ENCODE measurements at regions not wholly inside any gene's neighbourhood (a gene's known extent, or its start where the extent isn't known, plus 50 kb on each side); places are given as distances from the start of the nearest gene placed in this dataset.

DNA sequence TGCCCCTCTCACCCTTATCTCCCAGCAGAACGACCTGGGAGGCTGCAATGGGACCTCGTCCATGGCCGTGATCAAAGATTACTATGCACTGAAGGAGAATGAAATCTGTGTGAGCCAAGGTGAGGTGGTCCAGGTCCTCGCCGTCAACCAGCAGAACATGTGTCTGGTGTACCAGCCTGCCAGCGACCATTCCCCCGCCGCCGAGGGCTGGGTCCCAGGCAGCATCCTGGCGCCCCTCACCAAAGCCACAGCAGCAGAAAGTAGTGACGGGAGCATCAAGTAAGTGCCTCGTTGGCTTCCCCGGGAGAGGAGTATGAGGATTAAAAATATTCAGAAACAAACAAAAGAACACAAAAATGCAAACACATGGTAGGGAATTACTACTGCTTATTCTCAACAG is 55.9 kb upstream of the UMPS start:
- no peak for DNase-seq

- no peak for DNase-seq
These were observed 54.0 kb upstream of the UMPS start for GRCh38 chr3:124676236-124676635.

DNA sequence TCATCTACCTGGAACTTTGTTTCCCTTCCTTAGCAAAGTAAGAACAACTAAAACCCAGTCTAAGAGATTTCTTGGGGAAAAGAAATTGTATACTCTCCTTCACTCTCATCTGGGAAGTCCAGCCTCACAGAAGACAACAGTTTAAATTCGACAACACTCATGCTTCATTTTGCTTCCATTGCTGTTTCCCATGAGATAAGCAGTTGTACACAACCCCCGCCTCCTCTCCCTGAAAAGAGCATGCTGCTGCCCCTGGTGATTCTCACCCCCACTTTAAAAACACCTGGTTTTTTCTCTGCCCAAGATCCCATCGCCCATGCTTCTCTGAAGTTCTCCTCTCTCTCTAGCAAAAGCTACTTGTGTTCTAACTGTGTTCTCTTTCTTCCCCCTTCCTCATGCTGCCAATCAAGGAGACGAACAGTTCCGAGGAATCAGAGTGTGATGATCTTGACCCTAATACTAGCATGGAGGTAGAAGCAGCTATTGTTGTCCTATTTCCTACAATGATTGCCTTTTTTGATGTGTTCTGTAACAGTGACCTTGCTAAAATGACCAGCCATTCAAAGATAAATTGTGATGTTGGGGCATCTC is 51.1 kb upstream of the UMPS start:
- no peak for DNase-seq
